Ascending aorta (tissue), 2 donors: ENCODE measurements at regions not wholly inside any gene's neighbourhood (a gene's known extent, or its start where the extent isn't known, plus 50 kb on each side); places are given as distances from the start of the nearest gene placed in this dataset.

Experiments
- DNase-seq, 2 donors: peaks; one replicate each; pipeline ENCODE4 v3.0.0-alpha.2; 2019; ENCODE audit warnings: low spot score in 2 of 2
- H3K27ac ChIP-seq, 2 donors: fragments of 200-600 bp; sonication (generic); one replicate each; pipeline ENCODE4 v1.5.1; 2016 to 2017; ENCODE audit warnings: mild to moderate bottlenecking in 1 of 2
- H3K27me3 ChIP-seq: fragments of 200-600 bp; sonication (generic); one replicate; pipeline ENCODE4 v1.5.1; 2017
- H3K36me3 ChIP-seq, 2 donors: fragments of 200-600 bp; sonication (generic); one replicate each; pipeline ENCODE4 v1.5.1; 2016
- H3K4me1 ChIP-seq, 2 donors: fragments of 200-600 bp; sonication (generic); one replicate each; pipeline ENCODE4 v1.5.1; 2016 to 2017; ENCODE audit warnings: mild to moderate bottlenecking in 1 of 2
- H3K4me3 ChIP-seq, 2 donors: fragments of 200-600 bp; sonication (generic); one replicate each; pipeline ENCODE4 v1.5.1; 2016 to 2017; ENCODE audit warnings: mild to moderate bottlenecking in 1 of 2
- H3K9me3 ChIP-seq, 2 donors: fragments of 200-600 bp; sonication (generic); one replicate each; pipeline ENCODE4 v1.5.1; 2016
- intact Hi-C: fragments of 100-400 bp; cut with DNase I; formaldehyde crosslinking; loops from one replicate; pipeline ENCODE4 v1.15.1; 2023
- TF ChIP-seq, protein P1 (sequence below), 3 experiments: fragments of 200-600 bp in 2 of 3; fragments of 450-650 bp in 1 of 3; sonication (generic) in 2 of 3; IDR thresholded peaks; one replicate each; pipeline ENCODE4 v1.5.1; 2016 to 2019; ENCODE audit warnings: antibody characterized with exemption in 3 of 3, mild to moderate bottlenecking in 1 of 3, moderate library complexity in 1 of 3

DNA sequence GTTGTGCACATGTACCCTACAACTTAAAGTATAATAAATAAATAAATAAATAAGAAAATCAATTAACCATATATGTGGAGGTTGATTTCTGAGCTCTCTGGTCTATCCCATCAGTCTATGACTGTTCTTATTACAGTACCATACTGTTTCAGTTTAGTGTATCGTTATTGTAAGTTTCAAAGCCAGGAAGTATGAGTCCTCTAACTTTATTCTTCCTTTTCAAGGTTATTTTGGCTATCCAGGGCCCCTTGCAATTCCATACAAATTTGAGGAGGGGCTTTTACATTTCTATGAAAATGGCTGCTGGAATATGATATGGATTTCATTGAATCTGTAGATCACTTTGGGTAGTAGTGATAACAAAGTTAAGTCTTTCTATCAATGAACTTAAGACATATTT is 96.9 kb upstream of the BCL9 start:
- no peak overlapping the region for H3K27ac ChIP-seq
- intact Hi-C loops = no loop called here
- no peaks in the 10 kb centered on the region for H3K4me1 ChIP-seq
- H3K4me3 ChIP-seq = no peak overlapping the region
- H3K27me3 ChIP-seq = no peaks in the 10 kb centered on the region
- TF ChIP-seq, protein P1, sequence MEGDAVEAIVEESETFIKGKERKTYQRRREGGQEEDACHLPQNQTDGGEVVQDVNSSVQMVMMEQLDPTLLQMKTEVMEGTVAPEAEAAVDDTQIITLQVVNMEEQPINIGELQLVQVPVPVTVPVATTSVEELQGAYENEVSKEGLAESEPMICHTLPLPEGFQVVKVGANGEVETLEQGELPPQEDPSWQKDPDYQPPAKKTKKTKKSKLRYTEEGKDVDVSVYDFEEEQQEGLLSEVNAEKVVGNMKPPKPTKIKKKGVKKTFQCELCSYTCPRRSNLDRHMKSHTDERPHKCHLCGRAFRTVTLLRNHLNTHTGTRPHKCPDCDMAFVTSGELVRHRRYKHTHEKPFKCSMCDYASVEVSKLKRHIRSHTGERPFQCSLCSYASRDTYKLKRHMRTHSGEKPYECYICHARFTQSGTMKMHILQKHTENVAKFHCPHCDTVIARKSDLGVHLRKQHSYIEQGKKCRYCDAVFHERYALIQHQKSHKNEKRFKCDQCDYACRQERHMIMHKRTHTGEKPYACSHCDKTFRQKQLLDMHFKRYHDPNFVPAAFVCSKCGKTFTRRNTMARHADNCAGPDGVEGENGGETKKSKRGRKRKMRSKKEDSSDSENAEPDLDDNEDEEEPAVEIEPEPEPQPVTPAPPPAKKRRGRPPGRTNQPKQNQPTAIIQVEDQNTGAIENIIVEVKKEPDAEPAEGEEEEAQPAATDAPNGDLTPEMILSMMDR (IDR thresholded peaks at IDR 0.05) = no peak
- H3K9me3 ChIP-seq = peaks cover 3 to 7% of the 10 kb centered on the region in 2 donors
- no peaks in the 10 kb centered on the region for H3K36me3 ChIP-seq
- DNase-seq = no peak

GRCh38 chr1:147451628-147452027 is 89.7 kb upstream of the BCL9 start:
- TF ChIP-seq, protein P1 (IDR thresholded peaks at IDR 0.05) = no peak
- Histone ChIP-seq H3K4me3 (no peak overlapping the region), H3K27ac (no peak overlapping the region), H3K36me3 (no peaks in the 10 kb centered on the region), H3K4me1 (no peaks in the 10 kb centered on the region), H3K9me3 (no peaks in the 10 kb centered on the region), H3K27me3 (no peaks in the 10 kb centered on the region)
- DNase-seq = no peak
- intact Hi-C loops = no loop called here

- no peaks in the 10 kb centered on the region for H3K27me3 ChIP-seq
- intact Hi-C loops = no loop called here
- H3K4me1 ChIP-seq = no peaks in the 10 kb centered on the region
- H3K36me3 ChIP-seq = no peaks in the 10 kb centered on the region
- no peaks in the 10 kb centered on the region for H3K9me3 ChIP-seq
- H3K4me3 ChIP-seq = no peak overlapping the region
- TF ChIP-seq, protein P1 (IDR thresholded peaks at IDR 0.05) = no peak
- no peak for DNase-seq
- H3K27ac ChIP-seq = no peak overlapping the region
Observed at GRCh38 chr1:147452809-147453208, 88.5 kb upstream of the BCL9 start.

DNA sequence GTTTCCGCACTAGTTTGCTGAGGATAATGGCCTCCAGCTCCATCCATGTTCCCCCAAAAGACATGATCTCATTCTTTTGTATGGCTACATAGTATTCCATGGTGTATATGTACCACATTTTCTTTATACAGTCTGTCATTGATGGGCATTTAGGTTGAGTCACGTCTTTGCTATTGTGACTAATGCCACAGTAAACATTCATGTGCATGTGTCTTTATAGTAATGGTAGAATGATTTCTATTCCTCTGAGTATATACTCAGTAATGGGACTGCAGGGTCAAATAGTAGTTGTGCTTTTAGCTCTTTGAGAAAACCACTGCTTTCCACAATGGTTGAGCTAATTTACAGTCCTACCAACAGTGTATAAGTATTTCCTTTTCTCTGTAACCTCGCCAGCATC is 78.3 kb upstream of the BCL9 start:
- no peak for DNase-seq
- TF ChIP-seq, protein P1 (IDR thresholded peaks at IDR 0.05) = no peak
- H3K27ac ChIP-seq = no peak overlapping the region
- intact Hi-C loops = no loop called here
- H3K4me1 ChIP-seq = no peaks in the 10 kb centered on the region
- no peaks in the 10 kb centered on the region for H3K27me3 ChIP-seq
- H3K36me3 ChIP-seq = no peaks in the 10 kb centered on the region
- H3K4me3 ChIP-seq = no peak overlapping the region
- no peaks in the 10 kb centered on the region for H3K9me3 ChIP-seq

DNA sequence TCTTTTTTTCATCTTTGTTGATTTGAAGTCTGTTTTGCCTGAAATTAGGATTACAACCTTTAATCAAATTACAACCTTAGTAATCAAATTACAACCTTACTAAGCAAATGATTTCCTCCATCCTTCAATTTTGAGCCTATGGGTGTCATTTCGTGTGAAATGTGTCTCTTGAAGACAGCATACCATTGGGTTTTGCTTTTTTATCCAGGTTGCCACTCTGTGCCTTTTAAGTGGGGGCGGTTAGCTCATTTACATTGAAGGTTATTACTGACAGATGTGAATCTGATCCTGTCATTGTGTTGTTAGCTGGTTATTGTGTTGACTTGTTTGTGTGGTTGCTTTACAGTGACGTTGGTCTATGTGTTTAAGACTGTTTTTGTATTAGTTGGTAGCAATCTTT is 74.8 kb upstream of the BCL9 start:
- Histone ChIP-seq H3K9me3 (no peaks in the 10 kb centered on the region), H3K27me3 (no peaks in the 10 kb centered on the region), H3K4me1 (no peaks in the 10 kb centered on the region), H3K36me3 (no peaks in the 10 kb centered on the region), H3K4me3 (no peak overlapping the region), H3K27ac (no peak overlapping the region)
- TF ChIP-seq, protein P1 (IDR thresholded peaks at IDR 0.05) = no peak
- DNase-seq = no peak
- intact Hi-C loops = no loop called here

DNA sequence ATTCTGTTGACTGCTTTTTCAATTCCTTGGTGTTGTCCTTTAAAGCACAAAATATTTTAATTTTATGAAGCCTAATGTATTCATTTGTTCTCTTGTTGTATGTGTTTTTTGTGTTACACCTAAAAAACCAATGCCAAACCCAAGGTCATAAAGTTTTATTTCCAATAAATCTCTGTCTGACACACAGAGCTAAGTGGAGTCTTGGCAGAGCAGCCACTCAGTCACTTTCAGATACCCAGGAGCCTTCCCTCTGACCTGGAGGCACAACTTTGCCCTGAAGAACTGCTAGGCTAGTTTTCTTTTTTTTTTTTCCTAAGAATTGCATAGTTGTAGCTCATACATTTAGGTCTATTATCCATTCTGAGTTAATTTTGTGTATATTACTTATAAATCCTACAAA is 71.2 kb upstream of the BCL9 start:
- Histone ChIP-seq H3K4me3 (no peak overlapping the region), H3K36me3 (no peaks in the 10 kb centered on the region), H3K27me3 (no peaks in the 10 kb centered on the region), H3K9me3 (no peaks in the 10 kb centered on the region), H3K4me1 (no peaks in the 10 kb centered on the region), H3K27ac (no peak overlapping the region)
- intact Hi-C loops = no loop called here
- TF ChIP-seq, protein P1 (IDR thresholded peaks at IDR 0.05) = no peak
- no peak for DNase-seq
